Upper lobe of left lung (tissue), 4 donors: ENCODE measurements at regions not wholly inside any gene's neighbourhood (a gene's known extent, or its start where the extent isn't known, plus 50 kb on each side); places are given as distances from the start of the nearest gene placed in this dataset.

Source experiments
- EP300 ChIP-seq, 4 donors: sonication (generic); formaldehyde crosslinking; IDR thresholded peaks; one replicate each; pipeline ENCODE4 v1.5.1; 2017; ENCODE audit warnings: antibody characterized with exemption in 4 of 4, control low read depth in 2 of 4
- POLR2A ChIP-seq, 4 donors: fragments of 450-650 bp; IDR thresholded peaks; one replicate each; pipeline ENCODE4 v1.5.1; 2016 to 2017; ENCODE audit warnings: antibody characterized with exemption in 4 of 4, mild to moderate bottlenecking in 2 of 4
- POLR2AphosphoS5 ChIP-seq, 2 donors: sonication (generic); formaldehyde crosslinking; IDR thresholded peaks; one replicate each; pipeline ENCODE4 v1.5.1; 2017; ENCODE audit warnings: antibody characterized with exemption in 2 of 2
- TF ChIP-seq, protein P1 (sequence below), 6 experiments: fragments of 450-650 bp in 4 of 6; fragments of 200-600 bp in 2 of 6; sonication (generic) in 2 of 6; IDR thresholded peaks; one replicate each; pipeline ENCODE4 v1.5.1; 2016 to 2019; ENCODE audit warnings: antibody characterized with exemption in 6 of 6

DNA sequence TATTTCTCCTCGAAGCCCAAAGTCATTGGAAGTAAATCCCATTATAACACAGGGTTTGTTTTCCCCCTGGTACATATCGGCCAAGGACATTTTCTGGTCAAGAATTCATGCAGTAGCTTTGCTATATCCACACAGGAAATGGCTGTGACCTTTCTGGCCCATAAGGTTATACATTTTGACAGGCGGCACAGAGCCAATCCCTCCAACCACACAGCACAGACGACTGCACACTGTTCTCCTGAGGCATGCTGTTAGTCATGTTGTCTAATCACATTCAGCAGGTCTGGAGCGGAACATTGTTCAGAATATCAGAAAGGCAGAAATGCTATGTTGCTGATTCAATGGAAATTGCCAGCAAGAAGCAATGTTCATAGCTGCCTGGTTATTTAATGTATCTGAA is 742.3 kb upstream of the SLC8A1 start:
- TF ChIP-seq POLR2A (IDR thresholded peaks at IDR 0.05) (no peak), POLR2AphosphoS5 (IDR thresholded peaks at IDR 0.05) (no peak), EP300 (IDR thresholded peaks at IDR 0.05) (no peak)
- TF ChIP-seq, protein P1, sequence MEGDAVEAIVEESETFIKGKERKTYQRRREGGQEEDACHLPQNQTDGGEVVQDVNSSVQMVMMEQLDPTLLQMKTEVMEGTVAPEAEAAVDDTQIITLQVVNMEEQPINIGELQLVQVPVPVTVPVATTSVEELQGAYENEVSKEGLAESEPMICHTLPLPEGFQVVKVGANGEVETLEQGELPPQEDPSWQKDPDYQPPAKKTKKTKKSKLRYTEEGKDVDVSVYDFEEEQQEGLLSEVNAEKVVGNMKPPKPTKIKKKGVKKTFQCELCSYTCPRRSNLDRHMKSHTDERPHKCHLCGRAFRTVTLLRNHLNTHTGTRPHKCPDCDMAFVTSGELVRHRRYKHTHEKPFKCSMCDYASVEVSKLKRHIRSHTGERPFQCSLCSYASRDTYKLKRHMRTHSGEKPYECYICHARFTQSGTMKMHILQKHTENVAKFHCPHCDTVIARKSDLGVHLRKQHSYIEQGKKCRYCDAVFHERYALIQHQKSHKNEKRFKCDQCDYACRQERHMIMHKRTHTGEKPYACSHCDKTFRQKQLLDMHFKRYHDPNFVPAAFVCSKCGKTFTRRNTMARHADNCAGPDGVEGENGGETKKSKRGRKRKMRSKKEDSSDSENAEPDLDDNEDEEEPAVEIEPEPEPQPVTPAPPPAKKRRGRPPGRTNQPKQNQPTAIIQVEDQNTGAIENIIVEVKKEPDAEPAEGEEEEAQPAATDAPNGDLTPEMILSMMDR (IDR thresholded peaks at IDR 0.05) = no peak
